PC-3 (cell line): ENCODE measurements at regions not wholly inside any gene's neighbourhood (a gene's known extent, or its start where the extent isn't known, plus 50 kb on each side); places are given as distances from the start of the nearest gene placed in this dataset.

Source experiments
- EZH2 ChIP-seq: fragments of 300-600 bp; sonication (generic); IDR thresholded peaks from one replicate; pipeline ENCODE4 v1.6.1; 2017; ENCODE audit warnings: antibody characterized with exemption, mild to moderate bottlenecking, low read length; ENCODE audit not compliant: unreplicated experiment
- EZH2phosphoT487 ChIP-seq: fragments of 300-600 bp; sonication (generic); IDR thresholded peaks from 2 replicates; pipeline ENCODE4 v1.6.1; 2018; ENCODE audit warnings: mild to moderate bottlenecking, antibody characterized with exemption, low read length, borderline replicate concordance
- TF ChIP-seq, protein P1 (sequence below): fragments of 300-600 bp; sonication (generic); conservative IDR thresholded peaks from 2 replicates; pipeline ENCODE4 v1.5.1; 2017; ENCODE audit warnings: antibody characterized with exemption, low read depth, mild to moderate bottlenecking, low read length

DNA sequence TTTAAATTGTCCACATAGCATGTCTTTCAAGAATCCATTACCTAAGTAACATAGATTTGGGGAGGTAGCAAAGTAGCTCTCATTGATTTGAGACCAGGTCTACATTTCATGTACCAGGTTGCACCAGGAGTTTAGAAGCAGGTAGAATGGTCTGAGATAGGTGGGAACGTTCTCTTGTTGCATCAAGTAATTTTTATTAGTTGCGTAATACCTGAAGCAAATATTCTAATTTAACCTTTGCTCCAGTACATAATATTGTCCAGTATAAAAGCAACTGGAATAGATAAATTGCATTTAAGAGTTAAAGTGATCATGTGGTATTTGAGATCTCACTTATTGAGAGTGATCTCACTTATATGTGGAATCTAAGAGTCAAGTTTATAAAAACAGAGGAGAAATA, 597.1 kb upstream of the PRMT6 start:
- TF ChIP-seq, protein P1, sequence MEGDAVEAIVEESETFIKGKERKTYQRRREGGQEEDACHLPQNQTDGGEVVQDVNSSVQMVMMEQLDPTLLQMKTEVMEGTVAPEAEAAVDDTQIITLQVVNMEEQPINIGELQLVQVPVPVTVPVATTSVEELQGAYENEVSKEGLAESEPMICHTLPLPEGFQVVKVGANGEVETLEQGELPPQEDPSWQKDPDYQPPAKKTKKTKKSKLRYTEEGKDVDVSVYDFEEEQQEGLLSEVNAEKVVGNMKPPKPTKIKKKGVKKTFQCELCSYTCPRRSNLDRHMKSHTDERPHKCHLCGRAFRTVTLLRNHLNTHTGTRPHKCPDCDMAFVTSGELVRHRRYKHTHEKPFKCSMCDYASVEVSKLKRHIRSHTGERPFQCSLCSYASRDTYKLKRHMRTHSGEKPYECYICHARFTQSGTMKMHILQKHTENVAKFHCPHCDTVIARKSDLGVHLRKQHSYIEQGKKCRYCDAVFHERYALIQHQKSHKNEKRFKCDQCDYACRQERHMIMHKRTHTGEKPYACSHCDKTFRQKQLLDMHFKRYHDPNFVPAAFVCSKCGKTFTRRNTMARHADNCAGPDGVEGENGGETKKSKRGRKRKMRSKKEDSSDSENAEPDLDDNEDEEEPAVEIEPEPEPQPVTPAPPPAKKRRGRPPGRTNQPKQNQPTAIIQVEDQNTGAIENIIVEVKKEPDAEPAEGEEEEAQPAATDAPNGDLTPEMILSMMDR = no peak
- TF ChIP-seq EZH2 (no peak), EZH2phosphoT487 (no peak)
